HG03060 (cell line): ENCODE measurements at regions not wholly inside any gene's neighbourhood (a gene's known extent, or its start where the extent isn't known, plus 50 kb on each side); places are given as distances from the start of the nearest gene placed in this dataset.
A peak's percentile ranks its signal among the peaks of the same experiment; 100 is the strongest.
"Not testable (repeated sequence)": the region's sequence is repeated elsewhere in the genome, so short reads cannot be mapped to it uniquely, and the experiment has no call there.

ENCODE experiments used
- ATAC-seq: cut with Tn5 transposase; IDR thresholded peaks from one replicate; pipeline ENCODE4 v1.9.1; 2021; ENCODE audit warnings: low read depth, moderate number of reproducible peaks; ENCODE audit not compliant: unreplicated experiment

DNA sequence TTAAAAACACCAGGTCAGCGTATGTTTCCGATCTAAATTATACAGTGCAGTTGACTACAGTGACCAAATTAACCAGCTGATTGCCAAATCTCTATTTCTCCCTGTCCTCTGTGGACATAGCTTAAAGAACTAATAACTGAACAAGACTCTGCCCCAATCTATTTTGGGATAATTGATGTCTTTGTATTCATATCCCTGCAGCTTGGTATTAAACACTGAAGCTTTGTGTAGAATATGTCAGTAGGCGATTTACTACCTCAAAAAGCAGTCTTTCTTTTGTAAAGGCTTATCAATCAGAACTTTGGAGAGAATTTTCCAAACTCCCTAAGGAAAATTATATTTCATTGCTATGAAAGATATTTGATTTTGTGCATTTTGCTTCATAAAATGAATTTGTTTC, 258.2 kb downstream of the SOX2 start:
- ATAC-seq, result no peak

DNA sequence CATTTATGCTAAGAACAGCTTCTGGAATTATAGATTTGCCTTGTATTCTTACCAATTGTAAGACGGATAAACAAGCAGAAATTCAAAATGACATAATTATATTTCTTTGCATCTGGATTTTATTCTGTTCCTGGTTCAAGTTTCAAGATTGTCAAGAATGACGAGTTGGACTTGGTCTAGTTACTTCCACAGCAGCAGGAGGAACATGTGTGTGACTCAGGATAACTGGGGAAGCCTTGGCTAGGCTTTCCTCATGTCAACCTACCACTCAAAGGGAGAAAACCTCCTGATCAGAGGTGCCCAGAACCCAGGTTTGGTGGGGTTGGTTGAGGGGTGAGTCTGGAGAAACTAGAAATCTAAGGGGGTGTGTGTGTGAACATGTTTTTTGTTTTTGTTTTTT, 259.7 kb downstream of the SOX2 start:
- ATAC-seq, result no peak

DNA sequence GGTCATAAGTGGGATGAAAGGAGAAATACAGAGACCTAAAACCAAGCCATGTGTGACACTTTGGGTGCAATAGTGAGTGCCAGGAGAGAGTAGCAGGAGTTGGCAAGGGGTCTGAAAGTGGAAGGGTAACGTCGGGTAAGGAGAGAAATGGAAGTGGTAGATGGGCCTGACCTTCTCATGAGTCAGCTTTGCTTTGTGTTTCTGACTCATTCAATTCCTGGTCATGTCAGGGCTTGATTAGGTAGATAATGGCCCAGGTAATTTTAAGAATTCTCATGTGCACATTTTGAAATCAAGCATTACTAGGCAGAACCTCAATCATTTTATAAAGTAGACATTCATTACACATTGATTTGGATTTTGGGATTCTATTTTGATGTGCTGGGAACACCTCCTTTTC, 262.5 kb downstream of the SOX2 start:
- no peak for ATAC-seq

DNA sequence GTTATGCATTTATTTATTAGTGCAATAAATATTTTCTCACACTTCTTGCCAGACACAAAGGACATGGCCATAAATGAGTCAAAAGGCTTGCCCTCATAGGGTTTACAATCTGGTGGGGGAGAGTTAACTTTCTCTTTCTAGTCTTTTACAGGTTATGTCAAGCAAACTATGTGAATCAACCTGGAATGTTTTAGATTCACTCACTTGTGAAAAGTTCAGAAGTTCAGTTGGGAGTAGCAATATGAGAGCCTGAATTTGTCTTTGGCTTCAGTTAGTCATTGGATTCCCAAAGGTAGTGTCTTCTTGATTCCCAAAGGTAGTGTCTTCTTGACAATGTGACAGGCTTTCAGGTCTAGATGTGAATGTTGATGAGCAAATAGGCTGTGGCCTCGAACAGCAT, 264.8 kb downstream of the SOX2 start:
- no peak for ATAC-seq

DNA sequence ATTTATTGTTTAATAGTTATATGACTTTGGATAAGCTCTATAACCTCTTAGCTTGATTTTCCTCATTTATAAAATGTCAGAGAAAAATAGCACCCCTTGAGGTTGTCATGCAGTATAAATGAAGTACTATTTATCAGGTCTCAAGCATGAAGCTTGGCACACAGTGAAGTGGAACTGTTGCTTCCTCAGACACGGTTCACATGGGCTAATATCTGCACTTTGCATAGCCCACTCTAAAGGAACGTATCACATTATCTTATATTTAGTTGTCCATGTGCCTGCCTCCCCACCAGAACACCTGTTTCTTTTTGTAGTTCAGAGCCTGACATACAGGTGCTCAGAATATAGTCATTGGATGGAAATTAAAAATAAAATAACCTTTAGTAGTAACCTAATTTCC, 273.7 kb downstream of the SOX2 start:
- ATAC-seq, result no peak

DNA sequence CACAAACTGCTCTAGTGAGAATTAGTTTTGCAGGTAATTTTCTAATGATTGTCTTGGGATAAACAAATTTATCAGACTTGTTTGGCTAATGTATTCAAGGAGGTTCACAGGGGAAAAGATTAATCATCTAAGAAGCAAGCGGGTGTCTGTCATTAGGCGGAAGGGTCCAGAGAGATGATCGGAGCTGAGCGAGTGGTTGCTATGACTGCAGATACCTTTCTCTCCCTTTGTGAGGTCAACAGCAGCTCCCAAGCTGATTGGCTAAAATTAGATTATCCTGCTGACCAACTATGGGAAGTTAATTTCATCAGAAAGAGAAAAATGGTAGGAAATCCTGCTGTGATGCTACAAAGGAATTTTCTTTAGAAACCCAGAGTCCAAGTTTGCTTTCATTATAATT, 276.0 kb downstream of the SOX2 start:
- ATAC-seq, result no peak

DNA sequence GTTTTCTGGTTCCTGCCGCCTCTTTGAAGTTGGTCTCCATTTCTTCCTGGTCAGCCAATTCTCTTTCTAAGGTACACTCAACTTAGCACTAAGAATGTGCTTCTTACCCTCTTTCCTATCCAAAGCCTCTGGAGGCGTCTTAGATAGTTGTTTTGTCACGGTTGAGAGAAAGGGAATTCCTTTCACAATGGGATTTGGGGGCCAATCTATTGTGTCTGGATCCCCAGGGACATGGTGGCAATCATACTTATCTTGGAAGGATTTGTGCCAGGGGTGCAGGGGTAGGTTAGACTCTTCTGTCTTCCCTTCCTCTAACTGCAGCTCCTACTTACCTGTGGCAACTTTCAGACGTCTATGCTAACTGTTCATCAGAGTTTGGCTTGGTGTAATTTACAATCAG, 287.1 kb downstream of the SOX2 start:
- ATAC-seq, result no peak

DNA sequence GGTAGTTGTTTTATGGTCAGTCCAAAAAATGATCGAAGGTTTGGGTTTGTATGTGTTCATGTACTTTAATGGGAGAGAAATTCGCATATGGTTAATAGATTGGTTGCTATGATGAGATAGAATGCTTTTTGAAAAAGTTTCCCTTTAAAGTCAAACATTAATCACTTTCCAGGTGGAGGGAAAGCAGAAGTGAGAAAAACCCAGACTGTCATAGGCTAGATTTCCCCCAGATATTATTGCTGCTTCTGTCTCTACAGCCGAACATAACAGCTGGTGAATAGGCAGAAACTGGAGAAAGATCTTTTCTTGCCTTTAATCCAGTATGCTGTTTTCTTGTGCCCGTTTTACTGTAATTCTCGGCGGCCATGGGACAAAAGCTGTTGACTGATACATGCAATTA, 287.6 kb downstream of the SOX2 start:
- ATAC-seq, result peak; percentile 89

DNA sequence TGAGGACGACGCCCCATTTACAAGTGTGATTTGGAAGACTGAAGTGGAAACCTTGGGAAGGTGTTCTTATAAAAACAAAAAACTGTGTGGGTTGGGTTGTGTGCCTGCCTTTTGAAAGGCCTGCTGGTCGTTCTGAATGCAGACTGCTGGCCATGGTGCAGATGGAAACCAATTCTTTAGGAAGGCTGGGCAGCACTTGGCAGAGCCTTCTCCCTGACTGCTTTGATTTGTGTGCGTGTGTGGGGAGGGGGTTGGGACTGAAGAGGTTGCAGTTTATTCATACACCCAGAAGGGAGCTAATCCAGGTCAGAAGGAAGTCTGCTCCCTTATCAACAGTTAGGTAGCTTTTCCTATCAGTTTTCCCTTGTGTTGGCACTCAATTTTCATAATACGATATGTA, 288.7 kb downstream of the SOX2 start:
- ATAC-seq, result no peak

DNA sequence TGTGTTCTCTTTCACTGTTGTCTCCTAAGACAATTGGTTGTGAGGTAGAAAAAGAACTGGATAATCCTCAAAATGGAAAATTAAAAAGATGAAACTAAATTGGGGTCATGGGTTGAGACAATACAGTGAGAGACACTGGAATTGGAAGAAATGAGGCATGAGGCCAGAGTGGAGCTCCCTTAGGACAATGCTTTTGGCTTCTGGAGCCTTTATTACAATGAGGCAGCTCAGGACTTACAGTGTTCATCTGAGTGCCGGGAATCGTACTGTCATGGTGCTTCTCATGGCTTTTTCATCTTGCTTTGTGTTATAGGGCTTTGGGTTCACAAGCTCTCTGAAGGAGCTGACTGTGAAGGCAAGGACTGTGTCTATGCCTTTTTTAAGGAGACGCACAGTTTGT, 293.5 kb downstream of the SOX2 start:
- no peak for ATAC-seq

DNA sequence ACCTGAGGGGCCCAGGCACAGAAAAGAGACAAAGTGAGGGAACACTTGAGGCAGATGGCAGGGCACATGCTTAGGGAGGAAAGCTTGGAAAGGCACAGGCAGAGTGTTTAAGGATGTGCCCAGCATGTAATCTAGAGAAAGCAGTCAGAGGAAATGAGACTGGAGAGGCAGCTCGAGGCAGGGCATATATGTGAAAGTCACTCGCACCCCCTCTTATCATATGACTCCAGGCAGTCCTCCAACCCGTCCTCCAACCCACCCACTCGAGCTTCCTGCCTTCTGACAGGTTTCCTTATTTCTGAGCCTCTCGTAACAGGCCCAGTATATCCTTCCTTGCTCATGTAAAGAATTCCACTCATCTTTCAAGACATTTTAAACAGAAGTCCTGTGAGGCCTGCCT, 294.0 kb downstream of the SOX2 start:
- ATAC-seq, result no peak

DNA sequence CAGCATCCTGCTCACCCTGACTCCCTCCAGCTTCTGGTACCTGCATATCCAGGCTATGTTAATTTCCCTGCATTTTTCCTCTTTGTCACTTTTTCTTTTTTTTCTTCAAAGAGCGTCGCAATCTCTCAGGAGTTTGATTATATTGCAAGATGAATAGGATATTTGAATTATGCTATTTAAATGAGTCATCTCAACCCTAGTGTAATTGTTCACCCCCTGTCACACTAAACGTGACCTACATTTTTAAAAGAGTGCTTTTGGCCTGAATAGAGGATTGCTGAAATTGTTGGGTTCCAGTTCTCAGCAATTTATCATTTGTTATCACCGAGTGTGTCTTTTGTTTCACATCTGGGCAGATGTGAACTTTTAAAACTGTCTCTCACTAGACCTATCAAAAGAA, 294.7 kb downstream of the SOX2 start:
- ATAC-seq, result no peak

DNA sequence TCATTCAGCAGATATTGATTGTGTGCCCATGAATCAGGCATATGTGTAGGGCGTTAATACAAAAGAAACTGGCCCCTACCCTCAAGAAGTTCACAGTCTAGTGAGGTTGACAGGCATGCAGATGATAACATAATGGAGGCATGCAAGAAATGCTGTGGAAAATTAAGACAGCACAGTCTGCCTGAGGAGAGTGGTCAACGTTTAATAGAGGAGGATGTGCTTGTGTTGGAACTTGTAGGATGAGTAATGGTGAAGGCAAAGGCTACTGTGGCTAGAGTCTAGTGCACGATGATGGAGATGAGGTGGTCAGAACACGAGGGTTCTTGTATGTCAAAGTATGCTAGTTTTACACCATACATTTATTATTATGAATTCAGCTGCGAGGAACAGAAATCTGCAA, 295.7 kb downstream of the SOX2 start:
- no peak for ATAC-seq

DNA sequence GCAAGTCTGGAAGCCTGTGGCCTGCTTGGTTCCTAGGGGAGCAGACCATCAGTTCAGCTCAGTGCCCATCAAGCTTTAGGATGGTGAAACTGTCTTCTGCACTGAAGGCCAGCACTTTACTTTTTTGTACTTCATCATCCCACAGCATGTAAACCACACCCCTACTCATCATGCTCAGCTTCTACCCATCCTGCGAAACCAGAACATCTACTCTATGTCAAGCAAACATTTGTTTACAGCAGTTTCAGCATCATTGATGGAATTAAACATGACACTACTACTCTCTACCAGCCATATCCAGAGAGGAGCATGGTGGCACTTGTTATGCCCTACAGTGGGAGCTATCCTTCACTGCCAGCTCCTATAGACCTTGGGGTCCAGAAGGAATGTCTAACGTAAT, 306.6 kb downstream of the SOX2 start:
- ATAC-seq, result no peak

DNA sequence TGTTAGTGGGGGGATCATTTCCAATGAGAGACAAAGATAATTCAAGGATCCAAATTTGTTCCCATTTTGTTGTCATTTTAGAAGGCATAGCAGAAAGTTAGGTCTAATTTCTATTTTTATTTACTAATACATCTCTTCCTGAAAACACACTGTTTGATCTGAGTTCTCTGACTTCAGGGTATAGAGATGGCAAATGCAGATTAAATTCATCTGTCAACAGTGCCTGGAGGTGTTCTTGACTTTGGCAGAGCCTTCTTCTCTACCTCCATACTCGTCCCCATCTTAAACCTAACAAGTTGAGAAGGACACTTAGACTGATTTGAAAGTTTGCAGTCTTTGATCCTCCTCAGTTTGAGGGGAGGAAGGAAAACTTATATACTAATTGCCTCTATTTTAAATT, 308.2 kb downstream of the SOX2 start:
- no peak for ATAC-seq

DNA sequence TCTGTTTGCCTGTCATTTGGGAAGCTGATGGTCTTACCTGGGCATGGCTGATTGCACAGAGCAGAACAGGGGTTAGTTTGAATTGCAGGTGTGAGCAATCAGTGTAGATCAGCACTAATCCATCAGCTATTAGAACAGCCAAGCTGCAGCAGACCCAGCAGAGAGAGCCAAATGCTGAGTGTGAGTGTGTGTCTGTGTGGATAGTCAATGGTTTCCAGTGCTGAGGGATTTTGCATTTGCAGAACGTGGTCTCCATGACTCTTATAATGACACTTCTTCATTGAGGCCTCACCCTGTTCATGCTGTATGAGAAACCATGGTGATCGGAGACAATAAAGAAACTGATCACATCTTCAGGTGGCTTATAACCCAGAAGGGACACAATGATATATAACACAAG, 312.1 kb downstream of the SOX2 start:
- ATAC-seq, result no peak

DNA sequence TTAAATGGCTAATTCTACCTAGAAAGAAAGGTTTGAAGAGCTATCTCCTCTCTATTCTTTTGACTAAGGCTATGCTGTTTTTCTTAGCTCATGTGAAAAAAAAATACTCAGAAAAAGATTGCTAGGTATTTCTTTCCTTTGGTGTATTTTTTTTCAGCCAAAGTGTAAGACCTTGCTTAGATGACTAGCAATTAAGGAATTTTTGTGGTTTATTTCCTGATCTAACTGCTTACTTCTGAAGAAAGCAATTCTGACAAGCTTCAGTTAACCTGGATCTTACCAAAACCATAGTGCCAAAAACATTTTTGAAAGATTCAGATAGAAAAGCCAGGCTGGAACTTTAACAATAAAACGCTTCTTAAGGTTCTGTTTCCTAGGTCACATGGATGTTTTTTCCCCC, 315.6 kb downstream of the SOX2 start:
- ATAC-seq, result no peak

DNA sequence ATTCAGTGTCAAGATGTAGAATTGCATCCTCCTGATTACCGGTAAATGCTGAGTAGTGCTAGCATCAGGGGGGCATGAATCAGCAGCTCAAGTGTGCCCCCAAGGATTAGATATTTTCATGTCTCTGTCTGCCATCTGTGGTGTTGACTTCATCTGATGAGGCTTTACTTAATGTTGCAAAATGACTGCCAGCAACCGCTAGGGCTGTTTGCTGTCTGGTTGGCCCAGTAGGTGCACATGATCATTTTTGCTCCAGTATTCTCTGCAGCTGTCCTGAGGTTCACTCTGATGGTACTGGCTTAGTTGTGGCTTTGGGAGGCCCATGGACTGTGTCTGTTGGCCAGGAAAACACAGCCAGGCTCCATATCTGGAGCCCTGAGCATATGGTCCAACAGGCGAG, 316.4 kb downstream of the SOX2 start:
- no peak for ATAC-seq

DNA sequence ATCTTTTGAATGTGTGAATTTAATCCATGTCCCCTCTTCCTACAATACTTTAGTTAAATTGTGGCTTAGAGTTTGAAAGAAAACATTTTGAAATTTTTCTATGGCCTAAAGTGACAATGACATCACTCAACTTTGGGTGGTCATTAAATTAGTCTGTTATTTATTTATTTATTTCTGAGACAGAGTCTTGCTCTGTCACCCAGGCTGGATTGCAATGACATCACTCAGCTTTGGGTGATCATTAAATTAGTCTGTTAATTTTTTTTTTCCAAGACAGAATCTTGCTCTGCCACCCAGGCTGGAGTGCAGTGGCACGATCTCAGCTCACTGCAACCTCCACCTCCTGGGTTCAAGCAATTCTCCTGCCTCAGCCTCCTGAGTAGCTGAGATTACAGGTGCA, 322.5 kb downstream of the SOX2 start:
- not testable (repeated sequence) for ATAC-seq

DNA sequence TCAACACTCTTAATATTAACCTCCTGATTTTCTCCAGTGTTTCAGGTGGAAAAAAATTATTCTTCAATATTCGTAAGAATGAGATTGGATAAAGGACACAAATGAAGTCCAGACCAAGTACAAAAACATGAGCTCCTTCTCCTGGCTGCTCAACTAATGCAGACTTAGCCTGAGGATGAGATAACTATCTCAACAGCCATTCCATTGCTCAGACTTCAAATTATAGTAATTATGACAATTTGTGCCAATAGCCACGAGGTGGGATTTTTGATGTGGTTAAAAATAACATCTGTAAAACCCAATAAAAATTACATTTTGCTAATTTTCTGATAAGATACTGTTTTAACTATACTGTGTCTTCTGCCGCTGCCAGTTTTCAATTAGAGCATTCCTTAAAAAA, 323.6 kb downstream of the SOX2 start:
- no peak for ATAC-seq

DNA sequence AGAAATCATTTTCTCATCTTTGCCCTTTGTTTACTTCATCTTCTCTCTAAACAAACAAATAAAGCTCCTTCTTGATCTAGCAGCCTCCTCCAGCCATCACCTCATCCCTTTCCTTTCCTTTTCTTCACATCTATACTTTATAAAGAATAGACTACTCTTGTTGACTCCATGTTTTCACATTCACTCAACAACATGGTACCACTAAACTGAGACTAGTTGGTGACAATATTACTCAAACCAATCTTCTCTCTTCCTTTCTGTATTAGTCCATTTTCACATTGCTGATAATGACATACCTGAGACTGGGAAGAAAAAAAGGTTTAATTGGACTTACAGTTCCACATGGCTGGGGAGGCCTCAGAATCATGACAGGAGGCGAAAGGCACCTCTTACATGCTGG, 324.7 kb downstream of the SOX2 start:
- no peak for ATAC-seq

DNA sequence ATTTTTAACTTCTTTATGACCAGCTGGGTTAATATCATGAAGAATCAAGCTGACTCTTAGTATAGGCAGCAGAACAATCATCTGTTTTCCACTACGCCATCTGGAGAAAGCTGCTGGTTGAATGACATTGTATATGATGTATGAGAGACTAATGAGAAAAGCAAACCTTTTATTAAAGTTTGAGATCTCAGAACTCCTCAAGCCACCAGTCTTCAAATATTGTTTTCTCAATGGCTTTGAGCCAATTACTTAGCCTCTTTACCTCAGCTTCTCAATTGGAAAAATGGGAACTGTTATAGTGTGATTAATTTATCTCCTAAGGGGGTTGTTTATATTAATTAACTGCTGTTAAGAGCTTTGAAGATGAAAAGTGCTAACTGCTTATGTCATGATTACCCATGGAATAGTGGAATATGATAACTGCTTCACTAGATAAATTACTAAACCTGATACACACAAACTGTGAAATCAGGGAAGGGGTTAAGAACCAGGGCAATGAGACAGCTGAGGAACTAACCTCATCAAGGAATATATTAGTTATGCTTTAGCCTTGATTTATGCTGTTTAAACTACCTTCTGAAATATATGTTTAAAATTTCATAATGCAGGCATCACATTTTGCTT, 330.1 kb downstream of the SOX2 start:
- no peak for ATAC-seq

DNA sequence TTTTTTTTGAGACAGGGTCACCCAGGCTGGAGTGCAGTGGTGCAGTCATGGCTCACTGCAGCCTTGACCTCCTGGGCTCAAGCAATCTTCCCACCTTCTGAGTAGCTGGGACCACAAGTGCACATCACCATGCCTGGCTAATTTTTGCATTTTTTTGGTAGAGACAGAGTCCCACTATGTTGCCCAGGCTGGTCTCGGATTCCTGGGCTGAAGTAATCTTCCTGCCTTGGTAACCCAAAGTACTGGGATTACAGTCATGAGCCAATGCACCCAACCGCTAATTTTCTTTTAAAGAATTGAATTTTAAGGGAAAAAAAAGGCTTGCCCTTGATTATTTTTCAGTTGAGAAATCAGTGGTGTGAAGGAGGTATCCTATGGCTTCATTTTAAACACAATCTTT, 334.0 kb downstream of the SOX2 start:
- no peak for ATAC-seq
